GM12892 (cell line): ENCODE measurements at regions not wholly inside any gene's neighbourhood (a gene's known extent, or its start where the extent isn't known, plus 50 kb on each side); places are given as distances from the start of the nearest gene placed in this dataset.

ENCODE experiments used
- POLR2A ChIP-seq: IDR thresholded peaks from 2 replicates; pipeline ENCODE4 v1.6.1; 2011; ENCODE audit warnings: low read depth, low read length, control low read depth
- POLR2AphosphoS5 ChIP-seq: IDR thresholded peaks from 2 replicates; pipeline ENCODE4 v1.6.1; 2011; ENCODE audit warnings: low read depth, low read length, control low read depth

GRCh38 chr11:91731051-91731450 lies 493.6 kb upstream of the FAT3 start:
- TF ChIP-seq POLR2AphosphoS5 (no peak), POLR2A (no peak)
